ENCODE measurements at regions not wholly inside any gene's neighbourhood (a gene's known extent, or its start where the extent isn't known, plus 50 kb on each side); places are given as distances from the start of the nearest gene placed in this dataset.

DNA sequence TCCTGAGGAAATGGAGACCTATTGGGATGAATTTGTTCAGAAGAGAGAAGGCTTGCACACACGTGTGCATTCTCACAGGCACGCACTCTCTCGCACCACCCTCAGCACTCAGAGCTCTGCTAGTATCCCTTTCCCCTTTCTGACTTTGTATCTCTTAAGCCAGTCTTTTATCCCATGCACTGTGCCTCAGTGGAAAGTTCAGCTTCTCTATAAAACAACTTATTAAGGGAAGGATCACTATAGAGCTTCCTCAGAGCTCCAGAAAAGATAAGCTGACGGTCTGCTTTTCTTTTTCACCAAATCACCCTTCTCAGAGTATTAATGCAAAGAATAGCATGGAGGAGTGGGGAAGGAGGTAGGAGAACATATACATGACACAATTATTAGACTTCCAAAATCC lies 207.8 kb downstream of the ENC1 start:
- Histone ChIP-seq H3K4me3 (ENCODE audit: low read depth, low read length) (no peak overlapping the region), H3K27ac (ENCODE audit: extremely low read depth, low read depth, low read length) (no peak overlapping the region), H3K4me1 (ENCODE audit: control insufficient read depth, insufficient read depth, low read length) (peaks cover 5% of the 10 kb centered on the region; the same call in 1 of the 2 replicates), H3K9me3 (ENCODE audit: control insufficient read depth, insufficient read depth, low read depth, low read length) (no peaks in the 10 kb centered on the region), H3K36me3 (ENCODE audit: control insufficient read depth in 2 of 2, insufficient read depth in 1 of 2, low read length in 2 of 2) (no peaks in the 10 kb centered on the region)
- CTCF ChIA-PET = no interaction called here
- POLR2A ChIA-PET = no interaction called here
- TF ChIP-seq ZNF394 (tag by site-specific recombination; IDR thresholded peaks at IDR 0.05; ENCODE audit: borderline replicate concordance) (no peak), ZNF747 (tag by site-specific recombination; IDR thresholded peaks at IDR 0.05) (no peak), MYNN (tag by site-specific recombination; IDR thresholded peaks at IDR 0.05; ENCODE audit: borderline replicate concordance) (no peak), ZNF19 (tag by site-specific recombination; IDR thresholded peaks at IDR 0.05; ENCODE audit: low read depth) (no peak), PRDM1 (tag by site-specific recombination; IDR thresholded peaks at IDR 0.05) (no peak), KLF9 (tag by site-specific recombination; IDR thresholded peaks at IDR 0.05; ENCODE audit: low read depth) (no peak), MZF1 (tag by site-specific recombination; IDR thresholded peaks at IDR 0.05; ENCODE audit: borderline replicate concordance) (no peak), ZNF23 (tag by site-specific recombination; IDR thresholded peaks at IDR 0.05; ENCODE audit: borderline replicate concordance) (no peak), ZNF155 (tag by site-specific recombination; IDR thresholded peaks at IDR 0.05) (no peak), GLIS2 (tag by site-specific recombination; IDR thresholded peaks at IDR 0.05) (no peak)
- TF ChIP-seq, protein P1, sequence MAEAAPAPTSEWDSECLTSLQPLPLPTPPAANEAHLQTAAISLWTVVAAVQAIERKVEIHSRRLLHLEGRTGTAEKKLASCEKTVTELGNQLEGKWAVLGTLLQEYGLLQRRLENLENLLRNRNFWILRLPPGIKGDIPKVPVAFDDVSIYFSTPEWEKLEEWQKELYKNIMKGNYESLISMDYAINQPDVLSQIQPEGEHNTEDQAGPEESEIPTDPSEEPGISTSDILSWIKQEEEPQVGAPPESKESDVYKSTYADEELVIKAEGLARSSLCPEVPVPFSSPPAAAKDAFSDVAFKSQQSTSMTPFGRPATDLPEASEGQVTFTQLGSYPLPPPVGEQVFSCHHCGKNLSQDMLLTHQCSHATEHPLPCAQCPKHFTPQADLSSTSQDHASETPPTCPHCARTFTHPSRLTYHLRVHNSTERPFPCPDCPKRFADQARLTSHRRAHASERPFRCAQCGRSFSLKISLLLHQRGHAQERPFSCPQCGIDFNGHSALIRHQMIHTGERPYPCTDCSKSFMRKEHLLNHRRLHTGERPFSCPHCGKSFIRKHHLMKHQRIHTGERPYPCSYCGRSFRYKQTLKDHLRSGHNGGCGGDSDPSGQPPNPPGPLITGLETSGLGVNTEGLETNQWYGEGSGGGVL (tag by site-specific recombination; IDR thresholded peaks at IDR 0.05) = no peak
- TF ChIP-seq, protein P2, sequence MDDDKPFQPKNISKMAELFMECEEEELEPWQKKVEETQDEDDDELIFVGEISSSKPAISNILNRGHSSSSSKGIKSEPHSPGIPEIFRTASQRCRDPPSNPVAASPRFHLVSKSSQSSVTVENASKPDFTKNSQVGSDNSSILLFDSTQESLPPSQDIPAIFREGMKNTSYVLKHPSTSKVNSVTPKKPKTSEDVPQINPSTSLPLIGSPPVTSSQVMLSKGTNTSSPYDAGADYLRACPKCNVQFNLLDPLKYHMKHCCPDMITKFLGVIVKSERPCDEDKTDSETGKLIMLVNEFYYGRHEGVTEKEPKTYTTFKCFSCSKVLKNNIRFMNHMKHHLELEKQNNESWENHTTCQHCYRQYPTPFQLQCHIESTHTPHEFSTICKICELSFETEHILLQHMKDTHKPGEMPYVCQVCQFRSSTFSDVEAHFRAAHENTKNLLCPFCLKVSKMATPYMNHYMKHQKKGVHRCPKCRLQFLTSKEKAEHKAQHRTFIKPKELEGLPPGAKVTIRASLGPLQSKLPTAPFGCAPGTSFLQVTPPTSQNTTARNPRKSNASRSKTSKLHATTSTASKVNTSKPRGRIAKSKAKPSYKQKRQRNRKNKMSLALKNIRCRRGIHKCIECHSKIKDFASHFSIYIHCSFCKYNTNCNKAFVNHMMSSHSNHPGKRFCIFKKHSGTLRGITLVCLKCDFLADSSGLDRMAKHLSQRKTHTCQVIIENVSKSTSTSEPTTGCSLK (tag by site-specific recombination; IDR thresholded peaks at IDR 0.05) = no peak
- TF ChIP-seq, protein P3, sequence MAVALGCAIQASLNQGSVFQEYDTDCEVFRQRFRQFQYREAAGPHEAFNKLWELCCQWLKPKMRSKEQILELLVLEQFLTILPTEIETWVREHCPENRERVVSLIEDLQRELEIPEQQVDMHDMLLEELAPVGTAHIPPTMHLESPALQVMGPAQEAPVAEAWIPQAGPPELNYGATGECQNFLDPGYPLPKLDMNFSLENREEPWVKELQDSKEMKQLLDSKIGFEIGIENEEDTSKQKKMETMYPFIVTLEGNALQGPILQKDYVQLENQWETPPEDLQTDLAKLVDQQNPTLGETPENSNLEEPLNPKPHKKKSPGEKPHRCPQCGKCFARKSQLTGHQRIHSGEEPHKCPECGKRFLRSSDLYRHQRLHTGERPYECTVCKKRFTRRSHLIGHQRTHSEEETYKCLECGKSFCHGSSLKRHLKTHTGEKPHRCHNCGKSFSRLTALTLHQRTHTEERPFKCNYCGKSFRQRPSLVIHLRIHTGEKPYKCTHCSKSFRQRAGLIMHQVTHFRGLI (tag by site-specific recombination; IDR thresholded peaks at IDR 0.05) = no peak
- TF ChIP-seq, protein P4, sequence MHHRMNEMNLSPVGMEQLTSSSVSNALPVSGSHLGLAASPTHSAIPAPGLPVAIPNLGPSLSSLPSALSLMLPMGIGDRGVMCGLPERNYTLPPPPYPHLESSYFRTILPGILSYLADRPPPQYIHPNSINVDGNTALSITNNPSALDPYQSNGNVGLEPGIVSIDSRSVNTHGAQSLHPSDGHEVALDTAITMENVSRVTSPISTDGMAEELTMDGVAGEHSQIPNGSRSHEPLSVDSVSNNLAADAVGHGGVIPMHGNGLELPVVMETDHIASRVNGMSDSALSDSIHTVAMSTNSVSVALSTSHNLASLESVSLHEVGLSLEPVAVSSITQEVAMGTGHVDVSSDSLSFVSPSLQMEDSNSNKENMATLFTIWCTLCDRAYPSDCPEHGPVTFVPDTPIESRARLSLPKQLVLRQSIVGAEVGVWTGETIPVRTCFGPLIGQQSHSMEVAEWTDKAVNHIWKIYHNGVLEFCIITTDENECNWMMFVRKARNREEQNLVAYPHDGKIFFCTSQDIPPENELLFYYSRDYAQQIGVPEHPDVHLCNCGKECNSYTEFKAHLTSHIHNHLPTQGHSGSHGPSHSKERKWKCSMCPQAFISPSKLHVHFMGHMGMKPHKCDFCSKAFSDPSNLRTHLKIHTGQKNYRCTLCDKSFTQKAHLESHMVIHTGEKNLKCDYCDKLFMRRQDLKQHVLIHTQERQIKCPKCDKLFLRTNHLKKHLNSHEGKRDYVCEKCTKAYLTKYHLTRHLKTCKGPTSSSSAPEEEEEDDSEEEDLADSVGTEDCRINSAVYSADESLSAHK (tag by site-specific recombination; IDR thresholded peaks at IDR 0.05) = no peak
- TF ChIP-seq, protein P5, sequence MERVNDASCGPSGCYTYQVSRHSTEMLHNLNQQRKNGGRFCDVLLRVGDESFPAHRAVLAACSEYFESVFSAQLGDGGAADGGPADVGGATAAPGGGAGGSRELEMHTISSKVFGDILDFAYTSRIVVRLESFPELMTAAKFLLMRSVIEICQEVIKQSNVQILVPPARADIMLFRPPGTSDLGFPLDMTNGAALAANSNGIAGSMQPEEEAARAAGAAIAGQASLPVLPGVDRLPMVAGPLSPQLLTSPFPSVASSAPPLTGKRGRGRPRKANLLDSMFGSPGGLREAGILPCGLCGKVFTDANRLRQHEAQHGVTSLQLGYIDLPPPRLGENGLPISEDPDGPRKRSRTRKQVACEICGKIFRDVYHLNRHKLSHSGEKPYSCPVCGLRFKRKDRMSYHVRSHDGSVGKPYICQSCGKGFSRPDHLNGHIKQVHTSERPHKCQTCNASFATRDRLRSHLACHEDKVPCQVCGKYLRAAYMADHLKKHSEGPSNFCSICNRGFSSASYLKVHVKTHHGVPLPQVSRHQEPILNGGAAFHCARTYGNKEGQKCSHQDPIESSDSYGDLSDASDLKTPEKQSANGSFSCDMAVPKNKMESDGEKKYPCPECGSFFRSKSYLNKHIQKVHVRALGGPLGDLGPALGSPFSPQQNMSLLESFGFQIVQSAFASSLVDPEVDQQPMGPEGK (tag by site-specific recombination; IDR thresholded peaks at IDR 0.05) = no peak
- TF ChIP-seq, protein P6, sequence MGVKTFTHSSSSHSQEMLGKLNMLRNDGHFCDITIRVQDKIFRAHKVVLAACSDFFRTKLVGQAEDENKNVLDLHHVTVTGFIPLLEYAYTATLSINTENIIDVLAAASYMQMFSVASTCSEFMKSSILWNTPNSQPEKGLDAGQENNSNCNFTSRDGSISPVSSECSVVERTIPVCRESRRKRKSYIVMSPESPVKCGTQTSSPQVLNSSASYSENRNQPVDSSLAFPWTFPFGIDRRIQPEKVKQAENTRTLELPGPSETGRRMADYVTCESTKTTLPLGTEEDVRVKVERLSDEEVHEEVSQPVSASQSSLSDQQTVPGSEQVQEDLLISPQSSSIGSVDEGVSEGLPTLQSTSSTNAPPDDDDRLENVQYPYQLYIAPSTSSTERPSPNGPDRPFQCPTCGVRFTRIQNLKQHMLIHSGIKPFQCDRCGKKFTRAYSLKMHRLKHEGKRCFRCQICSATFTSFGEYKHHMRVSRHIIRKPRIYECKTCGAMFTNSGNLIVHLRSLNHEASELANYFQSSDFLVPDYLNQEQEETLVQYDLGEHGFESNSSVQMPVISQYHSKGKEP (tag by site-specific recombination; IDR thresholded peaks at IDR 0.05) = no peak

Measured in HEK293 (cell line).